Memory B cell (primary cell): ENCODE measurements at regions not wholly inside any gene's neighbourhood (a gene's known extent, or its start where the extent isn't known, plus 50 kb on each side); places are given as distances from the start of the nearest gene placed in this dataset.
"Not testable (repeated sequence)": the region's sequence is repeated elsewhere in the genome, so short reads cannot be mapped to it uniquely, and the experiment has no call there.

ENCODE experiments used
- ATAC-seq: fragments of 150-1000 bp; cut with Tn5 transposase; 2 replicates; pipeline ENCODE4 v1.10.0; 2021; ENCODE audit warnings: low read depth, mild to moderate bottlenecking, moderate library complexity
- DNase-seq, 2 donors: peaks; one replicate each; pipeline ENCODE4 v3.0.0; 2022; ENCODE audit warnings: low spot score in 2 of 2
- H3K27ac Mint-ChIP-seq: one replicate; pipeline ENCODE4 v1.8.0; 2022; ENCODE audit warnings: mild to moderate bottlenecking, moderate library complexity, mixed read lengths
- H3K27me3 Mint-ChIP-seq: one replicate; pipeline ENCODE4 v1.8.0; 2022; ENCODE audit warnings: mixed read lengths
- H3K36me3 Mint-ChIP-seq: one replicate; pipeline ENCODE4 v1.8.0; 2022; ENCODE audit warnings: mild to moderate bottlenecking, mixed read lengths
- H3K4me1 Mint-ChIP-seq: one replicate; pipeline ENCODE4 v1.8.0; 2022; ENCODE audit warnings: mixed read lengths
- H3K4me3 Mint-ChIP-seq: one replicate; pipeline ENCODE4 v1.8.0; 2022; ENCODE audit warnings: mild to moderate bottlenecking, moderate library complexity, mixed read lengths
- H3K9me3 Mint-ChIP-seq: one replicate; pipeline ENCODE4 v1.8.0; 2022; ENCODE audit warnings: mixed read lengths

GRCh38 chr9:135173066-135173465 is 85.6 kb downstream of the OLFM1 start:
- no peaks in the 10 kb centered on the region for H3K27me3 Mint-ChIP-seq
- ATAC-seq (no peak), DNase-seq (no peak)
- H3K9me3 Mint-ChIP-seq = no peaks in the 10 kb centered on the region
- H3K4me3 Mint-ChIP-seq = no peak overlapping the region
- H3K4me1 Mint-ChIP-seq = no peaks in the 10 kb centered on the region
- H3K36me3 Mint-ChIP-seq = no peaks in the 10 kb centered on the region
- H3K27ac Mint-ChIP-seq = no peak overlapping the region

- H3K36me3 Mint-ChIP-seq = no peaks in the 10 kb centered on the region
- H3K27ac Mint-ChIP-seq = no peak overlapping the region
- DNase-seq = no peak
- ATAC-seq = no peak
- no peaks in the 10 kb centered on the region for H3K4me1 Mint-ChIP-seq
- no peak overlapping the region for H3K4me3 Mint-ChIP-seq
- H3K27me3 Mint-ChIP-seq = no peaks in the 10 kb centered on the region
- no peaks in the 10 kb centered on the region for H3K9me3 Mint-ChIP-seq
Measured at GRCh38 chr9:135174248-135174647, 86.8 kb downstream of the OLFM1 start.

- DNase-seq (no peak), ATAC-seq (no peak)
- no peaks in the 10 kb centered on the region for H3K36me3 Mint-ChIP-seq
- H3K9me3 Mint-ChIP-seq = no peaks in the 10 kb centered on the region
- H3K4me1 Mint-ChIP-seq = no peaks in the 10 kb centered on the region
- H3K4me3 Mint-ChIP-seq = no peak overlapping the region
- H3K27ac Mint-ChIP-seq = no peak overlapping the region
- H3K27me3 Mint-ChIP-seq = no peaks in the 10 kb centered on the region
Measured at GRCh38 chr9:135174981-135175380, 87.5 kb downstream of the OLFM1 start.

GRCh38 chr9:135176284-135176683 is 88.8 kb downstream of the OLFM1 start:
- DNase-seq (no peak), ATAC-seq (no peak)
- H3K27ac Mint-ChIP-seq = no peak overlapping the region
- H3K36me3 Mint-ChIP-seq = no peaks in the 10 kb centered on the region
- no peaks in the 10 kb centered on the region for H3K9me3 Mint-ChIP-seq
- no peaks in the 10 kb centered on the region for H3K27me3 Mint-ChIP-seq
- H3K4me3 Mint-ChIP-seq = no peak overlapping the region
- no peaks in the 10 kb centered on the region for H3K4me1 Mint-ChIP-seq

GRCh38 chr9:135177562-135177961 is 90.1 kb downstream of the OLFM1 start:
- H3K4me1 Mint-ChIP-seq, ATAC-seq, H3K9me3 Mint-ChIP-seq, H3K36me3 Mint-ChIP-seq, H3K27ac Mint-ChIP-seq, H3K27me3 Mint-ChIP-seq, H3K4me3 Mint-ChIP-seq, DNase-seq: not testable (repeated sequence)

- Mint-ChIP-seq H3K4me3 (no peak overlapping the region), H3K27me3 (peaks cover 3% of the 10 kb centered on the region)
- no peak for ATAC-seq
Measured at GRCh38 chr9:135178498-135178897, 91.0 kb downstream of the OLFM1 start.

GRCh38 chr9:135179041-135179440 is 91.6 kb downstream of the OLFM1 start:
- Mint-ChIP-seq H3K4me1 (no peaks in the 10 kb centered on the region), H3K27me3 (peaks cover 3% of the 10 kb centered on the region), H3K4me3 (no peak overlapping the region), H3K27ac (no peak overlapping the region), H3K36me3 (no peaks in the 10 kb centered on the region), H3K9me3 (no peaks in the 10 kb centered on the region)
- DNase-seq = no peak
- ATAC-seq = no peak

More at GRCh38 chr9:135178498-135178897, 91.0 kb downstream of the OLFM1 start:
- Mint-ChIP-seq H3K27ac (no peak overlapping the region), H3K9me3 (no peaks in the 10 kb centered on the region), H3K36me3 (no peaks in the 10 kb centered on the region), H3K4me1 (no peaks in the 10 kb centered on the region)
- DNase-seq = no peak

- no peaks in the 10 kb centered on the region for H3K9me3 Mint-ChIP-seq
- ATAC-seq (no peak), DNase-seq (no peak)
- no peaks in the 10 kb centered on the region for H3K36me3 Mint-ChIP-seq
- H3K4me1 Mint-ChIP-seq = no peaks in the 10 kb centered on the region
- H3K4me3 Mint-ChIP-seq = no peak overlapping the region
- peaks cover 3% of the 10 kb centered on the region for H3K27me3 Mint-ChIP-seq
- H3K27ac Mint-ChIP-seq = no peak overlapping the region
Measured at GRCh38 chr9:135179976-135180375, 92.5 kb downstream of the OLFM1 start.

- H3K4me1 Mint-ChIP-seq = no peaks in the 10 kb centered on the region
- peaks cover 3% of the 10 kb centered on the region for H3K27me3 Mint-ChIP-seq
- no peak overlapping the region for H3K27ac Mint-ChIP-seq
Measured at GRCh38 chr9:135180586-135180985, 93.1 kb downstream of the OLFM1 start.

GRCh38 chr9:135181336-135181735 is 93.9 kb downstream of the OLFM1 start:
- Mint-ChIP-seq H3K27me3 (peaks cover 3% of the 10 kb centered on the region), H3K27ac (no peak overlapping the region), H3K4me3 (no peak overlapping the region), H3K9me3 (no peaks in the 10 kb centered on the region), H3K4me1 (no peaks in the 10 kb centered on the region), H3K36me3 (no peaks in the 10 kb centered on the region)
- no peak for DNase-seq
- no peak for ATAC-seq

More at GRCh38 chr9:135180586-135180985, 93.1 kb downstream of the OLFM1 start:
- Mint-ChIP-seq H3K36me3 (no peaks in the 10 kb centered on the region), H3K9me3 (no peaks in the 10 kb centered on the region), H3K4me3 (no peak overlapping the region)
- DNase-seq (no peak), ATAC-seq (no peak)

GRCh38 chr9:135181841-135182240 is 94.4 kb downstream of the OLFM1 start:
- H3K36me3 Mint-ChIP-seq, H3K9me3 Mint-ChIP-seq, H3K4me1 Mint-ChIP-seq, H3K4me3 Mint-ChIP-seq, DNase-seq, H3K27me3 Mint-ChIP-seq, H3K27ac Mint-ChIP-seq, ATAC-seq: not testable (repeated sequence)

- ATAC-seq = no peak
Measured at GRCh38 chr9:135183069-135183468, 95.6 kb downstream of the OLFM1 start.

GRCh38 chr9:135183528-135184180 is 96.2 kb downstream of the OLFM1 start:
- no peak overlapping the region for H3K4me3 Mint-ChIP-seq
- DNase-seq = no peak
- H3K36me3 Mint-ChIP-seq = no peaks in the 10 kb centered on the region
- no peaks in the 10 kb centered on the region for H3K4me1 Mint-ChIP-seq
- no peak overlapping the region for H3K27ac Mint-ChIP-seq
- ATAC-seq = no peak
- H3K27me3 Mint-ChIP-seq = peaks cover 6% of the 10 kb centered on the region
- no peaks in the 10 kb centered on the region for H3K9me3 Mint-ChIP-seq

More at GRCh38 chr9:135183069-135183468, 95.6 kb downstream of the OLFM1 start:
- Mint-ChIP-seq H3K27me3 (peaks cover 5% of the 10 kb centered on the region), H3K4me3 (no peak overlapping the region), H3K4me1 (no peaks in the 10 kb centered on the region), H3K9me3 (no peaks in the 10 kb centered on the region), H3K27ac (no peak overlapping the region), H3K36me3 (no peaks in the 10 kb centered on the region)
- no peak for DNase-seq

GRCh38 chr9:135184181-135185053 is 96.9 kb downstream of the OLFM1 start:
- no peak for ATAC-seq
- peaks cover 2% of the 10 kb centered on the region for H3K4me1 Mint-ChIP-seq
- no peaks in the 10 kb centered on the region for H3K9me3 Mint-ChIP-seq
- H3K4me3 Mint-ChIP-seq = no peak overlapping the region
- DNase-seq = no peak
- no peak overlapping the region for H3K27ac Mint-ChIP-seq
- no peaks in the 10 kb centered on the region for H3K36me3 Mint-ChIP-seq
- H3K27me3 Mint-ChIP-seq = peaks cover 9% of the 10 kb centered on the region
